Endodermal cell (in vitro differentiated cells): ENCODE measurements at regions not wholly inside any gene's neighbourhood (a gene's known extent, or its start where the extent isn't known, plus 50 kb on each side); places are given as distances from the start of the nearest gene placed in this dataset.

Experiments
- DNase-seq: peaks from one replicate; pipeline ENCODE4 v3.0.0-alpha.2; 2017
- H3K27ac ChIP-seq: 2 replicates; pipeline ENCODE4 v1.5.1; 2013; ENCODE audit warnings: mild to moderate bottlenecking, low read depth, low read length, moderate library complexity
- H3K27me3 ChIP-seq: 2 replicates; pipeline ENCODE4 v1.6.1; 2013; ENCODE audit warnings: mild to moderate bottlenecking, low read length, moderate library complexity; ENCODE audit not compliant: insufficient read depth, control insufficient read depth, poor library complexity, severe bottlenecking
- H3K36me3 ChIP-seq: 2 replicates; pipeline ENCODE4 v1.7.0; 2013; ENCODE audit warnings: mild to moderate bottlenecking, low read length, moderate library complexity; ENCODE audit not compliant: control insufficient read depth, insufficient read depth
- H3K4me1 ChIP-seq: one replicate; pipeline ENCODE4 v1.7.0; 2013; ENCODE audit warnings: low read length; ENCODE audit not compliant: control insufficient read depth, insufficient read depth
- H3K4me3 ChIP-seq: 2 replicates; pipeline ENCODE4 v1.5.1; 2013; ENCODE audit warnings: mild to moderate bottlenecking, low read length, moderate library complexity
- H3K9ac ChIP-seq: 2 replicates; pipeline ENCODE4 v1.6.1; 2013; ENCODE audit warnings: mild to moderate bottlenecking, low read length, moderate library complexity; ENCODE audit not compliant: poor library complexity, severe bottlenecking; ENCODE audit errors: extremely low read depth
- H3K9me3 ChIP-seq: 2 replicates; pipeline ENCODE4 v1.6.1; 2013; ENCODE audit warnings: mild to moderate bottlenecking, low read length, moderate library complexity; ENCODE audit not compliant: control insufficient read depth
- H3K27ac Mint-ChIP-seq: 2 replicates; pipeline ENCODE4 v1.8.0; 2020; ENCODE audit warnings: mixed read lengths
- H3K27me3 Mint-ChIP-seq: 2 replicates; pipeline ENCODE4 v1.8.0; 2021; ENCODE audit warnings: mild to moderate bottlenecking, mixed read lengths; ENCODE audit not compliant: insufficient read depth
- H3K36me3 Mint-ChIP-seq: 2 replicates; pipeline ENCODE4 v1.8.0; 2020; ENCODE audit warnings: low read depth, mixed read lengths
- H3K4me1 Mint-ChIP-seq: 2 replicates; pipeline ENCODE4 v1.8.0; 2020; ENCODE audit warnings: mixed read lengths
- H3K4me3 Mint-ChIP-seq: 2 replicates; pipeline ENCODE4 v1.8.0; 2020; ENCODE audit warnings: mild to moderate bottlenecking, moderate library complexity, mixed read lengths
- H3K9me3 Mint-ChIP-seq: 2 replicates; pipeline ENCODE4 v1.8.0; 2020; ENCODE audit warnings: mild to moderate bottlenecking, mixed read lengths
- CTCF ChIP-seq: fragments of 200-600 bp; sonication (generic); conservative IDR thresholded peaks from 2 replicates; pipeline ENCODE4 v1.5.0; 2021; ENCODE audit warnings: antibody characterized with exemption, mild to moderate bottlenecking
- WGBS, 2 experiments: methylation state at CpG; one replicate each; pipeline versions ENCODE4 v1.1.5 to v1.1.7; 2013; ENCODE audit warnings: missing lambda C conversion rate in 2 of 2, mixed read lengths in 1 of 2; ENCODE audit not compliant: insufficient coverage in 1 of 2, insufficient read length in 1 of 2; 5-methylcytosine and 5-hydroxymethylcytosine counted together

- Mint-ChIP-seq H3K27ac (no peak overlapping the region), H3K4me1 (peaks cover 18% of the 10 kb centered on the region), H3K9me3 (peaks cover 14% of the 10 kb centered on the region), H3K27me3 (no peaks in the 10 kb centered on the region), H3K4me3 (no peak overlapping the region), H3K36me3 (peaks cover 1% of the 10 kb centered on the region)
- H3K36me3 ChIP-seq: no peaks in the 10 kb centered on the region
- TF ChIP-seq CTCF: no peak
- DNase-seq: no peak
- H3K4me3 ChIP-seq: no peak overlapping the region
- no peak overlapping the region for H3K27ac ChIP-seq
- no peaks in the 10 kb centered on the region for H3K27me3 ChIP-seq
- no peak overlapping the region for H3K9ac ChIP-seq
- peaks cover 6% of the 10 kb centered on the region for H3K4me1 ChIP-seq
- H3K9me3 ChIP-seq: peaks cover 18% of the 10 kb centered on the region
These were observed 302.1 kb downstream of the RMST start for GRCh38 chr12:97764700-97765099.

GRCh38 chr12:97767347-97767746 is 304.7 kb downstream of the RMST start:
- H3K27ac Mint-ChIP-seq: no peak overlapping the region
- no peak overlapping the region for H3K27ac ChIP-seq
- WGBS, 2 experiments: 100% methylated on average over 1 of the region's 2 CpGs; no CpG with 5 or more reads in 1 of the 2 experiments
- H3K9ac ChIP-seq: no peak overlapping the region
- H3K4me3 ChIP-seq: no peak overlapping the region
- H3K4me3 Mint-ChIP-seq: no peak overlapping the region
- H3K27me3 Mint-ChIP-seq: no peaks in the 10 kb centered on the region
- no peaks in the 10 kb centered on the region for H3K4me1 ChIP-seq
- no peak for DNase-seq
- H3K36me3 ChIP-seq: no peaks in the 10 kb centered on the region
- TF ChIP-seq CTCF: no peak
- H3K27me3 ChIP-seq: no peaks in the 10 kb centered on the region
- peaks cover 1% of the 10 kb centered on the region for H3K36me3 Mint-ChIP-seq
- H3K4me1 Mint-ChIP-seq: peaks cover under 1% of the 10 kb centered on the region
- peaks cover 37% of the 10 kb centered on the region for H3K9me3 ChIP-seq
- peaks cover 19% of the 10 kb centered on the region for H3K9me3 Mint-ChIP-seq

- DNase-seq: no peak
- H3K27ac Mint-ChIP-seq: no peak overlapping the region
- TF ChIP-seq CTCF: no peak
- H3K9me3 Mint-ChIP-seq: peaks cover 25% of the 10 kb centered on the region
- H3K9ac ChIP-seq: no peak overlapping the region
- H3K4me1 Mint-ChIP-seq: peaks cover 3% of the 10 kb centered on the region
- no peak overlapping the region for H3K4me3 ChIP-seq
- no peaks in the 10 kb centered on the region for H3K27me3 Mint-ChIP-seq
- WGBS, 2 experiments: 85 to 90% methylated on average over 3 of the region's 3 CpGs
- H3K9me3 ChIP-seq: peaks cover 38% of the 10 kb centered on the region
- no peaks in the 10 kb centered on the region for H3K27me3 ChIP-seq
- peaks cover 9% of the 10 kb centered on the region for H3K36me3 Mint-ChIP-seq
- H3K4me3 Mint-ChIP-seq: no peak overlapping the region
- no peaks in the 10 kb centered on the region for H3K36me3 ChIP-seq
- no peaks in the 10 kb centered on the region for H3K4me1 ChIP-seq
- no peak overlapping the region for H3K27ac ChIP-seq
These were observed 315.5 kb downstream of the RMST start for GRCh38 chr12:97778111-97778510.
